ENCODE measurements at regions not wholly inside any gene's neighbourhood (a gene's known extent, or its start where the extent isn't known, plus 50 kb on each side); places are given as distances from the start of the nearest gene placed in this dataset.

- TF ChIP-seq CTCF (IDR thresholded peaks at IDR 0.05): no peak
- H3K4me1 Mint-ChIP-seq: no peaks in the 10 kb centered on the region
These were observed 304.9 kb downstream of the GBA3 start for GRCh38 chr4:22997358-22998224.

GRCh38 chr4:22991576-22991975 lies 298.8 kb downstream of the GBA3 start:
- WGBS (ENCODE audit: insufficient coverage): 79% methylated on average over 1 of the region's 1 CpG
- no peak for ATAC-seq

More at GRCh38 chr4:22997358-22998224, 304.9 kb downstream of the GBA3 start:
- Histone ChIP-seq H3K9me3 (ENCODE audit: control insufficient read depth, insufficient read depth, low read length) (no peaks in the 10 kb centered on the region), H3K27ac (ENCODE audit: low read length) (no peak overlapping the region), H3K27me3 (ENCODE audit: control insufficient read depth, insufficient read depth, low read length) (no peaks in the 10 kb centered on the region), H3K4me1 (ENCODE audit: control insufficient read depth, insufficient read depth, low read length) (no peaks in the 10 kb centered on the region), H3K36me3 (ENCODE audit: control insufficient read depth, insufficient read depth, low read length) (no peaks in the 10 kb centered on the region), H3K4me3 (ENCODE audit: low read length) (no peak overlapping the region)
- Mint-ChIP-seq H3K4me3 (no peak overlapping the region), H3K36me3 (no peaks in the 10 kb centered on the region), H3K9me3 (peaks cover 7 to 9% of the 10 kb centered on the region in 2 donors), H3K27me3 (ENCODE audit: low read depth in 2 of 2) (no peaks in the 10 kb centered on the region), H3K27ac (no peak overlapping the region)
- DNase-seq (no peak), ATAC-seq (no peak)
- intact Hi-C loops (cut with micrococcal nuclease): no loop called here
- WGBS (ENCODE audit: insufficient coverage): 88% methylated on average over 10 of the region's 12 CpGs

GRCh38 chr4:22988526-22988925 lies 295.8 kb downstream of the GBA3 start:
- no peaks in the 10 kb centered on the region for H3K27me3 ChIP-seq (ENCODE audit: control insufficient read depth, insufficient read depth, low read length)
- H3K27ac ChIP-seq (ENCODE audit: low read length): no peak overlapping the region
- intact Hi-C loops (cut with micrococcal nuclease): no loop called here
- H3K4me1 Mint-ChIP-seq: no peaks in the 10 kb centered on the region
- no peaks in the 10 kb centered on the region for H3K9me3 ChIP-seq (ENCODE audit: control insufficient read depth, insufficient read depth, low read length)
- no peaks in the 10 kb centered on the region for H3K36me3 ChIP-seq (ENCODE audit: control insufficient read depth, insufficient read depth, low read length)
- H3K4me3 Mint-ChIP-seq: no peak overlapping the region
- no peaks in the 10 kb centered on the region for H3K4me1 ChIP-seq (ENCODE audit: control insufficient read depth, insufficient read depth, low read length)
- no peaks in the 10 kb centered on the region for H3K27me3 Mint-ChIP-seq (ENCODE audit: low read depth in 2 of 2)
- peaks cover 10% of the 10 kb centered on the region for H3K36me3 Mint-ChIP-seq
- peaks cover 16 to 19% of the 10 kb centered on the region in 2 donors for H3K9me3 Mint-ChIP-seq
- DNase-seq: no peak
- no peak overlapping the region for H3K4me3 ChIP-seq (ENCODE audit: low read length)
- H3K27ac Mint-ChIP-seq: no peak overlapping the region
- TF ChIP-seq CTCF (IDR thresholded peaks at IDR 0.05): no peak
- no peak for ATAC-seq

More at GRCh38 chr4:22991576-22991975, 298.8 kb downstream of the GBA3 start:
- Histone ChIP-seq H3K4me3 (ENCODE audit: low read length) (no peak overlapping the region), H3K27ac (ENCODE audit: low read length) (no peak overlapping the region), H3K9me3 (ENCODE audit: control insufficient read depth, insufficient read depth, low read length) (no peaks in the 10 kb centered on the region), H3K4me1 (ENCODE audit: control insufficient read depth, insufficient read depth, low read length) (no peaks in the 10 kb centered on the region), H3K36me3 (ENCODE audit: control insufficient read depth, insufficient read depth, low read length) (no peaks in the 10 kb centered on the region), H3K27me3 (ENCODE audit: control insufficient read depth, insufficient read depth, low read length) (no peaks in the 10 kb centered on the region)
- DNase-seq: no peak
- Mint-ChIP-seq H3K27me3 (ENCODE audit: low read depth in 2 of 2) (no peaks in the 10 kb centered on the region), H3K4me3 (no peak overlapping the region), H3K27ac (no peak overlapping the region), H3K4me1 (no peaks in the 10 kb centered on the region), H3K9me3 (peaks cover 12% of the 10 kb centered on the region in 2 donors), H3K36me3 (peaks cover 10% of the 10 kb centered on the region)
- no peak for TF ChIP-seq CTCF (IDR thresholded peaks at IDR 0.05)
- intact Hi-C loops (cut with micrococcal nuclease): no loop called here

GRCh38 chr4:22987870-22988269 lies 295.1 kb downstream of the GBA3 start:
- intact Hi-C loops (cut with micrococcal nuclease): no loop called here
- H3K4me1 Mint-ChIP-seq: no peaks in the 10 kb centered on the region
- ATAC-seq: no peak
- peaks cover 16 to 19% of the 10 kb centered on the region in 2 donors for H3K9me3 Mint-ChIP-seq
- TF ChIP-seq CTCF (IDR thresholded peaks at IDR 0.05): no peak
- Histone ChIP-seq H3K9me3 (ENCODE audit: control insufficient read depth, insufficient read depth, low read length) (no peaks in the 10 kb centered on the region), H3K4me3 (ENCODE audit: low read length) (no peak overlapping the region), H3K4me1 (ENCODE audit: control insufficient read depth, insufficient read depth, low read length) (no peaks in the 10 kb centered on the region), H3K27me3 (ENCODE audit: control insufficient read depth, insufficient read depth, low read length) (no peaks in the 10 kb centered on the region), H3K27ac (ENCODE audit: low read length) (no peak overlapping the region), H3K36me3 (ENCODE audit: control insufficient read depth, insufficient read depth, low read length) (no peaks in the 10 kb centered on the region)
- H3K4me3 Mint-ChIP-seq: no peak overlapping the region
- WGBS (ENCODE audit: insufficient coverage): 88% methylated on average over 5 of the region's 5 CpGs
- H3K27ac Mint-ChIP-seq: no peak overlapping the region
- H3K27me3 Mint-ChIP-seq (ENCODE audit: low read depth in 2 of 2): no peaks in the 10 kb centered on the region
- no peak for DNase-seq
- H3K36me3 Mint-ChIP-seq: peaks cover 10% of the 10 kb centered on the region

Data from natural killer cell (primary cell).